H9 (cell line): ENCODE measurements at regions not wholly inside any gene's neighbourhood (a gene's known extent, or its start where the extent isn't known, plus 50 kb on each side); places are given as distances from the start of the nearest gene placed in this dataset.

Experiments
- DNase-seq: peaks from one replicate; pipeline ENCODE4 v3.0.0-alpha.2; 2017
- H2AFZ ChIP-seq: one replicate; pipeline ENCODE4 v1.6.1; 2013; ENCODE audit warnings: mild to moderate bottlenecking, low read length, control low read depth, moderate library complexity
- H2AK5ac ChIP-seq: 2 replicates; pipeline ENCODE4 v1.6.1; 2013; ENCODE audit warnings: low read length, control low read depth, mixed read lengths; ENCODE audit not compliant: insufficient read length
- H2BK120ac ChIP-seq: one replicate; pipeline ENCODE4 v1.6.1; 2013; ENCODE audit warnings: low read depth, mild to moderate bottlenecking, low read length, control low read depth, inconsistent platforms; ENCODE audit not compliant: poor library complexity, severe bottlenecking
- H2BK12ac ChIP-seq: 2 replicates; pipeline ENCODE4 v1.6.1; 2013; ENCODE audit warnings: low read length, control low read depth, mixed read lengths, low read depth; ENCODE audit not compliant: insufficient read length
- H2BK15ac ChIP-seq: 2 replicates; pipeline ENCODE4 v1.6.1; 2013; ENCODE audit warnings: low read depth, low read length, control low read depth
- H2BK20ac ChIP-seq: one replicate; pipeline ENCODE4 v1.6.1; 2013; ENCODE audit warnings: low read depth, mild to moderate bottlenecking, low read length, control low read depth, inconsistent platforms; ENCODE audit not compliant: poor library complexity, severe bottlenecking
- H2BK5ac ChIP-seq: 2 replicates; pipeline ENCODE4 v1.6.1; 2013; ENCODE audit warnings: low read length, control low read depth, mixed read lengths; ENCODE audit not compliant: insufficient read length
- H3K14ac ChIP-seq: 2 replicates; pipeline ENCODE4 v1.6.1; 2013; ENCODE audit warnings: low read length, control low read depth; ENCODE audit not compliant: insufficient read depth
- H3K18ac ChIP-seq: 2 replicates; pipeline ENCODE4 v1.6.1; 2013; ENCODE audit warnings: low read depth, mild to moderate bottlenecking, mixed read lengths, low read length, control low read depth; ENCODE audit not compliant: insufficient read length
- H3K23ac ChIP-seq: 2 replicates; pipeline ENCODE4 v1.6.1; 2013; ENCODE audit warnings: low read length, control low read depth, mixed read lengths, low read depth; ENCODE audit not compliant: insufficient read length
- H3K23me2 ChIP-seq: 2 replicates; pipeline ENCODE4 v1.6.1; 2013; ENCODE audit warnings: low read depth, mild to moderate bottlenecking, mixed read lengths, low read length, control low read depth; ENCODE audit not compliant: insufficient read length, poor library complexity, severe bottlenecking
- H3K27ac ChIP-seq: 2 replicates; pipeline ENCODE4 v1.5.1; 2013; ENCODE audit warnings: low read length, control low read depth, mixed read lengths, low read depth; ENCODE audit not compliant: insufficient read length
- H3K27me3 ChIP-seq: 2 replicates; pipeline ENCODE4 v1.6.1; 2013; ENCODE audit warnings: low read length, control low read depth, inconsistent platforms; ENCODE audit not compliant: insufficient read depth
- H3K4ac ChIP-seq: 2 replicates; pipeline ENCODE4 v1.6.1; 2013; ENCODE audit warnings: low read depth, mild to moderate bottlenecking, control low read depth, inconsistent platforms, low read length, moderate library complexity
- H3K4me1 ChIP-seq: 2 replicates; pipeline ENCODE4 v1.6.1; 2013; ENCODE audit warnings: low read length, control low read depth, inconsistent platforms; ENCODE audit not compliant: insufficient read depth
- H3K4me2 ChIP-seq: 2 replicates; pipeline ENCODE4 v1.6.1; 2013; ENCODE audit warnings: low read length, control low read depth, mixed read lengths; ENCODE audit not compliant: insufficient read length, insufficient read depth
- H3K56ac ChIP-seq: 2 replicates; pipeline ENCODE4 v1.6.1; 2013; ENCODE audit warnings: low read depth, mild to moderate bottlenecking, mixed read lengths, low read length, control low read depth; ENCODE audit not compliant: insufficient read length
- H3K79me1 ChIP-seq: 2 replicates; pipeline ENCODE4 v1.6.1; 2013; ENCODE audit warnings: low read depth, mild to moderate bottlenecking, moderate library complexity, low read length, control low read depth, inconsistent platforms; ENCODE audit not compliant: insufficient read depth, poor library complexity, severe bottlenecking
- H3K79me2 ChIP-seq: 2 replicates; pipeline ENCODE4 v1.6.1; 2013; ENCODE audit warnings: low read length, control low read depth, inconsistent platforms; ENCODE audit not compliant: insufficient read depth
- H3K9ac ChIP-seq: 2 replicates; pipeline ENCODE4 v1.6.1; 2013; ENCODE audit warnings: low read length, control low read depth, mixed read lengths; ENCODE audit not compliant: insufficient read length; ENCODE audit errors: extremely low read depth
- H3K9me3 ChIP-seq: one replicate; pipeline ENCODE4 v1.6.1; 2013; ENCODE audit warnings: low read depth, low read length, inconsistent platforms; ENCODE audit not compliant: control insufficient read depth
- H3T11ph ChIP-seq: one replicate; pipeline ENCODE4 v1.6.1; 2013; ENCODE audit warnings: mild to moderate bottlenecking, low read length, control low read depth, inconsistent platforms
- H4K20me1 ChIP-seq: one replicate; pipeline ENCODE4 v1.6.1; 2013; ENCODE audit not compliant: control insufficient read depth, insufficient read length, insufficient read depth
- H4K5ac ChIP-seq: 2 replicates; pipeline ENCODE4 v1.6.1; 2013; ENCODE audit warnings: low read depth, mild to moderate bottlenecking, mixed read lengths, low read length, control low read depth; ENCODE audit not compliant: insufficient read length
- H4K8ac ChIP-seq: replicated peaks from 2 replicates; pipeline ENCODE4 v1.6.1; 2013; ENCODE audit warnings: low read length, control low read depth, mixed read lengths, low read depth; ENCODE audit not compliant: insufficient read length
- H4K91ac ChIP-seq: 2 replicates; pipeline ENCODE4 v1.6.1; 2013; ENCODE audit warnings: low read depth, mild to moderate bottlenecking, moderate library complexity, mixed read lengths, low read length, control low read depth; ENCODE audit not compliant: insufficient read length
- H3K27ac Mint-ChIP-seq, 3 experiments: 2 replicates in 2 of 3; 3 replicates in 1 of 3; pipeline ENCODE4 v1.8.0; 2020 to 2021; ENCODE audit warnings: mixed read lengths in 3 of 3, mild to moderate bottlenecking in 1 of 3, moderate library complexity in 1 of 3
- H3K27me3 Mint-ChIP-seq: 2 replicates; pipeline ENCODE4 v1.8.0; 2021; ENCODE audit warnings: low read depth, mild to moderate bottlenecking, moderate library complexity, mixed read lengths
- H3K36me3 Mint-ChIP-seq, 3 experiments: 2 replicates in 2 of 3; 3 replicates in 1 of 3; pipeline ENCODE4 v1.8.0; 2020 to 2021; ENCODE audit warnings: low read depth in 3 of 3, mixed read lengths in 3 of 3; ENCODE audit not compliant: insufficient read depth in 1 of 3
- H3K4me1 Mint-ChIP-seq, 2 experiments: 2 replicates each; pipeline ENCODE4 v1.8.0; 2020; ENCODE audit warnings: mixed read lengths in 2 of 2
- H3K4me3 Mint-ChIP-seq, 2 experiments: 2 replicates in 1 of 2; 3 replicates in 1 of 2; pipeline ENCODE4 v1.8.0; 2020 to 2021; ENCODE audit warnings: mild to moderate bottlenecking in 2 of 2, mixed read lengths in 2 of 2, moderate library complexity in 1 of 2
- H3K9me3 Mint-ChIP-seq, 2 experiments: 2 replicates in 1 of 2; 3 replicates in 1 of 2; pipeline ENCODE4 v1.8.0; 2020; ENCODE audit warnings: mild to moderate bottlenecking in 2 of 2, mixed read lengths in 2 of 2, moderate library complexity in 1 of 2
- WGBS: extraction: QIAGEN DNeasy Blood & Tissue Kit; methylation state at CpG from one replicate; pipeline ENCODE4 v1.1.7; 2013; ENCODE audit warnings: missing lambda C conversion rate, low lambda C conversion rate, mixed read lengths; ENCODE audit not compliant: insufficient read length; ENCODE audit errors: extremely low coverage; 5-methylcytosine and 5-hydroxymethylcytosine counted together
- TF ChIP-seq, protein P1 (sequence below): fragments of 200-600 bp; sonication (generic); conservative IDR thresholded peaks from 3 replicates; pipeline ENCODE4 v1.8.0; 2021; ENCODE audit warnings: antibody characterized with exemption, mild to moderate bottlenecking

GRCh38 chr2:37554155-37554510 lies 117.3 kb downstream of the CDC42EP3 start:
- Histone ChIP-seq H3K79me1 (no peaks in the 10 kb centered on the region), H3K56ac (no peak overlapping the region), H3K14ac (no peak overlapping the region), H2BK12ac (no peak overlapping the region), H2BK120ac (no peak overlapping the region), H2BK20ac (no peak overlapping the region), H3K9ac (no peak overlapping the region), H4K5ac (no peak overlapping the region), H3K23ac (no peak overlapping the region), H2BK5ac (no peak overlapping the region), H3T11ph (no peak overlapping the region), H3K4ac (no peak overlapping the region), H4K91ac (no peak overlapping the region), H2AK5ac (no peak overlapping the region), H3K27ac (no peak overlapping the region), H3K4me2 (no peak overlapping the region), H3K23me2 (no peaks in the 10 kb centered on the region), H3K79me2 (no peaks in the 10 kb centered on the region), H3K4me1 (no peaks in the 10 kb centered on the region), H2BK15ac (no peak overlapping the region), H3K27me3 (no peaks in the 10 kb centered on the region), H4K20me1 (no peaks in the 10 kb centered on the region), H4K8ac (no peak overlapping the region), H2AFZ (no peak overlapping the region), H3K9me3 (no peaks in the 10 kb centered on the region), H3K18ac (no peak overlapping the region)
- Mint-ChIP-seq H3K4me3 (no peak overlapping the region), H3K27ac (no peak overlapping the region), H3K9me3 (no peaks in the 10 kb centered on the region), H3K36me3 (no peaks in the 10 kb centered on the region), H3K4me1 (no peaks in the 10 kb centered on the region), H3K27me3 (no peaks in the 10 kb centered on the region)
- TF ChIP-seq, protein P1, sequence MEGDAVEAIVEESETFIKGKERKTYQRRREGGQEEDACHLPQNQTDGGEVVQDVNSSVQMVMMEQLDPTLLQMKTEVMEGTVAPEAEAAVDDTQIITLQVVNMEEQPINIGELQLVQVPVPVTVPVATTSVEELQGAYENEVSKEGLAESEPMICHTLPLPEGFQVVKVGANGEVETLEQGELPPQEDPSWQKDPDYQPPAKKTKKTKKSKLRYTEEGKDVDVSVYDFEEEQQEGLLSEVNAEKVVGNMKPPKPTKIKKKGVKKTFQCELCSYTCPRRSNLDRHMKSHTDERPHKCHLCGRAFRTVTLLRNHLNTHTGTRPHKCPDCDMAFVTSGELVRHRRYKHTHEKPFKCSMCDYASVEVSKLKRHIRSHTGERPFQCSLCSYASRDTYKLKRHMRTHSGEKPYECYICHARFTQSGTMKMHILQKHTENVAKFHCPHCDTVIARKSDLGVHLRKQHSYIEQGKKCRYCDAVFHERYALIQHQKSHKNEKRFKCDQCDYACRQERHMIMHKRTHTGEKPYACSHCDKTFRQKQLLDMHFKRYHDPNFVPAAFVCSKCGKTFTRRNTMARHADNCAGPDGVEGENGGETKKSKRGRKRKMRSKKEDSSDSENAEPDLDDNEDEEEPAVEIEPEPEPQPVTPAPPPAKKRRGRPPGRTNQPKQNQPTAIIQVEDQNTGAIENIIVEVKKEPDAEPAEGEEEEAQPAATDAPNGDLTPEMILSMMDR, result no peak
- no CpG with 5 or more reads among the region's 2 CpGs for WGBS
- DNase-seq, result no peak
